B cell (primary cell): ENCODE measurements at regions not wholly inside any gene's neighbourhood (a gene's known extent, or its start where the extent isn't known, plus 50 kb on each side); places are given as distances from the start of the nearest gene placed in this dataset.

ENCODE experiments used
- ATAC-seq: fragments of 200-7000 bp; cut with Tn5 transposase; one replicate; pipeline ENCODE4 v1.10.0; 2021; ENCODE audit warnings: low read depth, mild to moderate bottlenecking, moderate number of reproducible peaks, moderate library complexity
- CTCF ChIA-PET: fragments of 350-600 bp; sonication (Branson Sonifier 250); formaldehyde crosslinking; loops from one replicate; lab custom pipeline; 2021; ENCODE audit warnings: antibody characterized with exemption, inconsistent platforms; lab: Charles Lee
- POLR2A ChIA-PET: fragments of 350-600 bp; sonication (Branson Sonifier 250); formaldehyde crosslinking; loops from one replicate; lab custom pipeline; 2021; ENCODE audit warnings: antibody characterized with exemption; lab: Charles Lee
- DNase-seq: peaks from one replicate; pipeline ENCODE4 v3.0.0; 2013
- H2AFZ ChIP-seq: 2 replicates; pipeline ENCODE4 v1.6.1; 2012; ENCODE audit warnings: mild to moderate bottlenecking, low read depth, low read length; ENCODE audit not compliant: insufficient read depth, poor library complexity, severe bottlenecking
- H3K27ac ChIP-seq, 2 donors: 1 replicate in 1 of 2; 2 replicates in 1 of 2; pipeline ENCODE4 v1.5.1; 2012 to 2013; ENCODE audit warnings: low read length in 2 of 2, mild to moderate bottlenecking in 2 of 2, moderate library complexity in 1 of 2
- H3K27me3 ChIP-seq, 4 experiments: fragments of 200-600 bp in 1 of 4; sonication (generic) in 1 of 4; replicated peaks in 1 of 4; 1 replicate in 2 of 4; 2 replicates in 2 of 4; pipeline versions ENCODE4 v1.6.1 to v1.7.0; 2013 to 2016; ENCODE audit warnings: low read length in 3 of 4, mild to moderate bottlenecking in 2 of 4, mixed read lengths in 1 of 4, moderate library complexity in 1 of 4; ENCODE audit not compliant: insufficient read depth in 4 of 4, control insufficient read depth in 3 of 4; ENCODE audit errors: control extremely low read depth in 1 of 4
- H3K36me3 ChIP-seq, 2 experiments: replicated peaks in 1 of 2; 1 replicate in 1 of 2; 2 replicates in 1 of 2; pipeline versions ENCODE4 v1.6.1 to v1.7.1; 2013; ENCODE audit warnings: low read length in 1 of 2; ENCODE audit not compliant: insufficient read depth in 2 of 2, control insufficient read depth in 1 of 2; ENCODE audit errors: control extremely low read depth in 1 of 2, extremely low read depth in 1 of 2
- H3K4me1 ChIP-seq, 2 donors: fragments of 200-600 bp in 1 of 2; sonication (generic) in 1 of 2; 1 replicate in 1 of 2; 2 replicates in 1 of 2; pipeline versions ENCODE4 v1.5.1 to v1.6.1; 2013 to 2017; ENCODE audit warnings: low read length in 2 of 2; ENCODE audit not compliant: control insufficient read depth in 2 of 2, insufficient read depth in 2 of 2
- H3K4me2 ChIP-seq: replicated peaks from 2 replicates; pipeline ENCODE3; 2012; ENCODE audit warnings: mild to moderate bottlenecking, low read depth, low read length; ENCODE audit not compliant: poor library complexity, severe bottlenecking
- H3K4me3 ChIP-seq, 5 experiments: fragments of 200-600 bp in 1 of 5; sonication (generic) in 1 of 5; 1 replicate in 3 of 5; 2 replicates in 2 of 5; pipeline versions ENCODE4 v1.5.1 to v1.7.0; 2011 to 2016; ENCODE audit warnings: low read length in 4 of 5, mild to moderate bottlenecking in 4 of 5, low read depth in 2 of 5, control low read depth in 1 of 5, moderate library complexity in 1 of 5; ENCODE audit not compliant: insufficient read depth in 1 of 5; ENCODE audit errors: control extremely low read depth in 1 of 5, extremely low read depth in 1 of 5
- H3K79me2 ChIP-seq: fragments of 200-600 bp; sonication (generic); one replicate; pipeline ENCODE4 v1.6.0; 2016; ENCODE audit warnings: low read length; ENCODE audit not compliant: control insufficient read depth, insufficient read depth
- H3K9ac ChIP-seq: fragments of 200-600 bp; sonication (generic); 2 replicates; pipeline ENCODE4 v1.6.1; 2017; ENCODE audit warnings: mild to moderate bottlenecking, low read length, moderate library complexity
- H3K9me3 ChIP-seq, 3 donors: one replicate each; pipeline versions ENCODE4 v1.6.1 to v1.7.1; 2013; ENCODE audit warnings: low read length in 2 of 3; ENCODE audit not compliant: control insufficient read depth in 2 of 3, insufficient read depth in 1 of 3; ENCODE audit errors: control extremely low read depth in 1 of 3
- H4K20me1 ChIP-seq: 2 replicates; pipeline ENCODE4 v1.6.0; 2012; ENCODE audit warnings: mild to moderate bottlenecking, low read length; ENCODE audit not compliant: insufficient read depth, control insufficient read depth, poor library complexity, severe bottlenecking
- H3K27ac Mint-ChIP-seq: one replicate; pipeline ENCODE4 v1.8.0; 2021; ENCODE audit warnings: mixed read lengths
- H3K27me3 Mint-ChIP-seq: one replicate; pipeline ENCODE4 v1.8.0; 2021; ENCODE audit warnings: mixed read lengths
- H3K4me1 Mint-ChIP-seq: one replicate; pipeline ENCODE4 v1.8.0; 2021; ENCODE audit warnings: mixed read lengths
- H3K4me3 Mint-ChIP-seq: one replicate; pipeline ENCODE4 v1.8.0; 2021; ENCODE audit warnings: mixed read lengths
- H3K9me3 Mint-ChIP-seq: one replicate; pipeline ENCODE4 v1.8.0; 2022; ENCODE audit warnings: mixed read lengths; ENCODE audit not compliant: insufficient read depth
- CTCF ChIP-seq: fragments of 200-600 bp; IDR thresholded peaks from one replicate; pipeline ENCODE4 v1.8.0; 2022; ENCODE audit warnings: antibody characterized with exemption, mild to moderate bottlenecking
- EZH2 ChIP-seq: IDR thresholded peaks from 2 replicates; pipeline ENCODE4 v1.6.1; 2012; ENCODE audit warnings: borderline replicate concordance, low read depth, mild to moderate bottlenecking, moderate library complexity, low read length; ENCODE audit not compliant: insufficient read depth, poor library complexity, severe bottlenecking
- WGBS: methylation state at CpG from one replicate; pipeline ENCODE4 v1.1.5; 2013; ENCODE audit warnings: missing lambda C conversion rate; ENCODE audit not compliant: insufficient coverage; 5-methylcytosine and 5-hydroxymethylcytosine counted together
- intact Hi-C: fragments of 100-400 bp; cut with micrococcal nuclease; formaldehyde crosslinking; loops from one replicate; pipeline ENCODE4 v1.10.0; 2022

- no peak overlapping the region for H3K27ac Mint-ChIP-seq
Measured at GRCh38 chr13:71374471-71375049, 492.4 kb downstream of the DACH1 start.

GRCh38 chr13:71368336-71368735, 498.7 kb downstream of the DACH1 start:
- Histone ChIP-seq H3K4me3 (no peak overlapping the region), H4K20me1 (no peaks in the 10 kb centered on the region), H3K9me3 (peaks cover 0 to 5% (median 0%) of the 10 kb centered on the region in 3 donors), H3K36me3 (no peaks in the 10 kb centered on the region), H3K4me2 (no peak overlapping the region), H3K9ac (no peak overlapping the region), H3K4me1 (no peaks in the 10 kb centered on the region), H3K79me2 (no peaks in the 10 kb centered on the region), H3K27me3 (no peaks in the 10 kb centered on the region), H3K27ac (no peak overlapping the region), H2AFZ (no peak overlapping the region)
- Mint-ChIP-seq H3K4me1 (no peaks in the 10 kb centered on the region), H3K27ac (no peak overlapping the region), H3K4me3 (no peak overlapping the region), H3K27me3 (no peaks in the 10 kb centered on the region), H3K9me3 (peaks cover 4% of the 10 kb centered on the region)
- intact Hi-C loops, result no loop called here
- TF ChIP-seq EZH2 (no peak), CTCF (no peak)
- ChIA-PET POLR2A (no interaction called here), CTCF (no interaction called here)
- ATAC-seq (no peak), DNase-seq (no peak)

More at GRCh38 chr13:71374471-71375049, 492.4 kb downstream of the DACH1 start:
- Histone ChIP-seq H3K79me2 (no peaks in the 10 kb centered on the region), H3K36me3 (no peaks in the 10 kb centered on the region), H3K4me2 (no peak overlapping the region), H3K27me3 (no peaks in the 10 kb centered on the region), H2AFZ (no peak overlapping the region), H3K4me1 (no peaks in the 10 kb centered on the region), H3K9ac (no peak overlapping the region), H3K4me3 (no peak overlapping the region), H3K9me3 (no peaks in the 10 kb centered on the region), H4K20me1 (no peaks in the 10 kb centered on the region), H3K27ac (no peak overlapping the region)
- no peak for DNase-seq
- Mint-ChIP-seq H3K4me3 (no peak overlapping the region), H3K9me3 (peaks cover 2% of the 10 kb centered on the region), H3K4me1 (no peaks in the 10 kb centered on the region), H3K27me3 (no peaks in the 10 kb centered on the region)
- TF ChIP-seq CTCF, result no peak
- TF ChIP-seq EZH2, result no peak
- intact Hi-C loops, result no loop called here
- no peak for ATAC-seq
- ChIA-PET CTCF (no interaction called here), POLR2A (no interaction called here)
- WGBS, result 94% methylated on average over 2 of the region's 3 CpGs
